HEK293 (cell line): ENCODE measurements at regions not wholly inside any gene's neighbourhood (a gene's known extent, or its start where the extent isn't known, plus 50 kb on each side); places are given as distances from the start of the nearest gene placed in this dataset.

Experiments
- CTCF ChIA-PET: fragments of 350-600 bp; formaldehyde crosslinking; extraction: SDS; loops from one replicate; lab custom pipeline; 2021; ENCODE audit warnings: antibody characterized with exemption; lab: Yijun Ruan, JAX
- POLR2A ChIA-PET: fragments of 300-600 bp; formaldehyde crosslinking; extraction: SDS; loops from one replicate; lab custom pipeline; 2020; ENCODE audit warnings: antibody characterized with exemption, inconsistent platforms; lab: Yijun Ruan, JAX
- H3K27ac ChIP-seq: fragments of 200-500 bp; sonication (Bioruptor generic); 2 replicates; pipeline ENCODE4 v1.5.1; 2014; ENCODE audit warnings: low read depth, low read length, control low read depth, inconsistent platforms; ENCODE audit errors: extremely low read depth
- H3K36me3 ChIP-seq, 2 experiments: fragments of 200-500 bp in 1 of 2; sonication (Bioruptor generic) in 1 of 2; 1 replicate in 1 of 2; 2 replicates in 1 of 2; pipeline ENCODE4 v1.5.1; 2014 to 2017; ENCODE audit warnings: inconsistent platforms in 2 of 2, low read length in 2 of 2; ENCODE audit not compliant: control insufficient read depth in 2 of 2, insufficient read depth in 1 of 2
- H3K4me1 ChIP-seq: fragments of 200-500 bp; sonication (Bioruptor generic); 2 replicates; pipeline ENCODE4 v1.5.1; 2014; ENCODE audit warnings: mild to moderate bottlenecking, low read length, inconsistent platforms; ENCODE audit not compliant: control insufficient read depth, insufficient read depth
- H3K4me3 ChIP-seq: 2 replicates; pipeline ENCODE4 v1.5.1; 2011; ENCODE audit warnings: low read depth, mild to moderate bottlenecking, control low read depth, low read length, moderate library complexity
- H3K9me3 ChIP-seq: fragments of 200-500 bp; sonication (Bioruptor generic); 2 replicates; pipeline ENCODE4 v1.5.1; 2014; ENCODE audit warnings: low read depth, low read length, inconsistent platforms; ENCODE audit not compliant: control insufficient read depth, insufficient read depth
- KLF1 ChIP-seq: fragments of 450-650 bp; formaldehyde crosslinking; IDR thresholded peaks from 2 replicates; pipeline ENCODE4 v1.5.1; 2016; ENCODE audit warnings: missing biosample characterization, missing genetic modification characterization
- MYNN ChIP-seq: fragments of 450-650 bp; formaldehyde crosslinking; IDR thresholded peaks from 2 replicates; pipeline ENCODE4 v1.5.1; 2016; ENCODE audit warnings: missing biosample characterization, missing genetic modification characterization, borderline replicate concordance
- PATZ1 ChIP-seq: fragments of 450-650 bp; formaldehyde crosslinking; IDR thresholded peaks from 2 replicates; pipeline ENCODE4 v1.5.1; 2016; ENCODE audit warnings: missing biosample characterization, missing genetic modification characterization
- PRDM2 ChIP-seq: fragments of 450-650 bp; formaldehyde crosslinking; IDR thresholded peaks from 2 replicates; pipeline ENCODE4 v1.5.1; 2016; ENCODE audit warnings: missing biosample characterization, missing genetic modification characterization, borderline replicate concordance
- RBAK ChIP-seq: fragments of 450-650 bp; formaldehyde crosslinking; IDR thresholded peaks from 2 replicates; pipeline ENCODE4 v1.5.1; 2016; ENCODE audit warnings: missing biosample characterization, missing genetic modification characterization
- SCRT1 ChIP-seq: fragments of 450-650 bp; formaldehyde crosslinking; IDR thresholded peaks from 2 replicates; pipeline ENCODE4 v1.5.1; 2016; ENCODE audit warnings: missing biosample characterization, missing genetic modification characterization, borderline replicate concordance
- TCF7L2 ChIP-seq: IDR thresholded peaks from 2 replicates; pipeline ENCODE4 v1.6.1; 2011; ENCODE audit warnings: low read depth, mild to moderate bottlenecking, inconsistent platforms, low read length, moderate library complexity, borderline replicate concordance
- ZBTB48 ChIP-seq: fragments of 450-650 bp; formaldehyde crosslinking; IDR thresholded peaks from 2 replicates; pipeline ENCODE4 v1.5.1; 2016; ENCODE audit warnings: missing biosample characterization, missing genetic modification characterization
- ZNF114 ChIP-seq: fragments of 450-650 bp; formaldehyde crosslinking; IDR thresholded peaks from 2 replicates; pipeline ENCODE4 v1.5.0; 2017; ENCODE audit warnings: missing biosample characterization, missing genetic modification characterization
- ZNF148 ChIP-seq: fragments of 450-650 bp; formaldehyde crosslinking; IDR thresholded peaks from 2 replicates; pipeline ENCODE4 v1.5.0; 2017; ENCODE audit warnings: missing biosample characterization, missing genetic modification characterization, borderline replicate concordance
- ZNF23 ChIP-seq: fragments of 450-650 bp; formaldehyde crosslinking; IDR thresholded peaks from 2 replicates; pipeline ENCODE4 v1.5.1; 2016; ENCODE audit warnings: missing biosample characterization, missing genetic modification characterization, borderline replicate concordance
- ZNF404 ChIP-seq: fragments of 450-650 bp; formaldehyde crosslinking; IDR thresholded peaks from 2 replicates; pipeline ENCODE4 v1.5.1; 2017; ENCODE audit warnings: missing biosample characterization, missing genetic modification characterization
- ZNF501 ChIP-seq: fragments of 450-650 bp; formaldehyde crosslinking; IDR thresholded peaks from 2 replicates; pipeline ENCODE4 v1.5.1; 2016; ENCODE audit warnings: missing biosample characterization, missing genetic modification characterization
- ZNF629 ChIP-seq: fragments of 450-650 bp; formaldehyde crosslinking; IDR thresholded peaks from 2 replicates; pipeline ENCODE4 v1.5.1; 2017; ENCODE audit warnings: missing biosample characterization, missing genetic modification characterization
- ZNF639 ChIP-seq: fragments of 450-650 bp; formaldehyde crosslinking; IDR thresholded peaks from 2 replicates; pipeline ENCODE4 v1.5.1; 2016; ENCODE audit warnings: missing biosample characterization, missing genetic modification characterization
- ZNF785 ChIP-seq: fragments of 450-650 bp; formaldehyde crosslinking; IDR thresholded peaks from 2 replicates; pipeline ENCODE4 v1.5.1; 2016; ENCODE audit warnings: missing biosample characterization, missing genetic modification characterization
- ZSCAN16 ChIP-seq: fragments of 450-650 bp; formaldehyde crosslinking; IDR thresholded peaks from 2 replicates; pipeline ENCODE4 v1.5.1; 2016; ENCODE audit warnings: missing biosample characterization, missing genetic modification characterization
- ZSCAN5A ChIP-seq: fragments of 450-650 bp; formaldehyde crosslinking; IDR thresholded peaks from 2 replicates; pipeline ENCODE4 v1.5.1; 2016; ENCODE audit warnings: missing biosample characterization, missing genetic modification characterization

GRCh38 chr15:39192351-39192750 is 388.5 kb upstream of the THBS1 start:
- CTCF ChIA-PET: interaction anchor here (0.5 to 1.2 kb wide), 2 partner anchors 121 to 127 kb away, joined by 3 read pairs; no protein-coding TSS in a partner anchor
- H3K4me1 ChIP-seq: no peaks in the 10 kb centered on the region
- TF ChIP-seq ZSCAN5A (tag by site-specific recombination) (no peak), ZNF148 (tag by site-specific recombination) (no peak), ZNF785 (tag by site-specific recombination) (no peak), PRDM2 (tag by site-specific recombination) (no peak), MYNN (tag by site-specific recombination) (no peak)

GRCh38 chr15:39192979-39193560 is 387.8 kb upstream of the THBS1 start:
- Histone ChIP-seq H3K36me3 (no peaks in the 10 kb centered on the region), H3K4me3 (no peak overlapping the region), H3K9me3 (no peaks in the 10 kb centered on the region), H3K27ac (no peak overlapping the region), H3K4me1 (no peaks in the 10 kb centered on the region)
- TF ChIP-seq ZNF639 (no peak), ZNF114 (tag by site-specific recombination) (no peak), ZNF23 (tag by site-specific recombination) (no peak), PATZ1 (no peak), ZNF501 (tag by site-specific recombination) (no peak), SCRT1 (tag by site-specific recombination) (no peak), TCF7L2 (no peak), RBAK (tag by site-specific recombination) (no peak), ZBTB48 (tag by site-specific recombination) (no peak), KLF1 (tag by site-specific recombination) (no peak), ZSCAN16 (no peak), ZNF629 (tag by site-specific recombination) (no peak), ZNF404 (no peak)
- POLR2A ChIA-PET: no interaction called here
- CTCF ChIA-PET: interaction anchor here (1.2 kb wide), 1 partner anchor 120 kb away, joined by 3 read pairs; no protein-coding TSS in a partner anchor

More at GRCh38 chr15:39192351-39192750, 388.5 kb upstream of the THBS1 start:
- H3K36me3 ChIP-seq: no peaks in the 10 kb centered on the region
- POLR2A ChIA-PET: no interaction called here
- no peak overlapping the region for H3K27ac ChIP-seq
- no peaks in the 10 kb centered on the region for H3K9me3 ChIP-seq
- H3K4me3 ChIP-seq: no peak overlapping the region
